ENCODE measurements at regions not wholly inside any gene's neighbourhood (a gene's known extent, or its start where the extent isn't known, plus 50 kb on each side); places are given as distances from the start of the nearest gene placed in this dataset.

- no peak overlapping the region for H3K4me3 Mint-ChIP-seq (ENCODE audit: low read depth)
- H3K4me1 Mint-ChIP-seq (ENCODE audit: low read depth) = no peaks in the 10 kb centered on the region
- H3K9me3 Mint-ChIP-seq (ENCODE audit: low read depth) = peaks cover 3% of the 10 kb centered on the region
- no peak for DNase-seq (ENCODE audit: low spot score, unreplicated experiment)
- no peak for TF ChIP-seq CTCF (IDR thresholded peaks at IDR 0.05; ENCODE audit: unreplicated experiment)
- no peaks in the 10 kb centered on the region for H3K27me3 Mint-ChIP-seq
- no peaks in the 10 kb centered on the region for H3K36me3 Mint-ChIP-seq (ENCODE audit: insufficient read depth)
- no peak overlapping the region for H3K27ac Mint-ChIP-seq
Observed at GRCh38 chr12:87513536-87514280, 515.5 kb downstream of the C12orf50 start.

- Mint-ChIP-seq H3K9me3 (ENCODE audit: low read depth) (peaks cover 7% of the 10 kb centered on the region), H3K4me1 (ENCODE audit: low read depth) (no peaks in the 10 kb centered on the region), H3K36me3 (ENCODE audit: insufficient read depth) (peaks cover 2% of the 10 kb centered on the region), H3K27me3 (no peaks in the 10 kb centered on the region), H3K27ac (no peak overlapping the region), H3K4me3 (ENCODE audit: low read depth) (no peak overlapping the region)
- no peak for TF ChIP-seq CTCF (IDR thresholded peaks at IDR 0.05; ENCODE audit: unreplicated experiment)
- DNase-seq (ENCODE audit: low spot score, unreplicated experiment) = no peak
Observed at GRCh38 chr12:87511371-87511770, 517.8 kb downstream of the C12orf50 start.

GRCh38 chr12:87509237-87509820, 519.9 kb downstream of the C12orf50 start:
- H3K4me1 Mint-ChIP-seq (ENCODE audit: low read depth) = no peaks in the 10 kb centered on the region
- peaks cover 2% of the 10 kb centered on the region for H3K36me3 Mint-ChIP-seq (ENCODE audit: insufficient read depth)
- no peak overlapping the region for H3K27ac Mint-ChIP-seq
- H3K4me3 Mint-ChIP-seq (ENCODE audit: low read depth) = no peak overlapping the region
- no peaks in the 10 kb centered on the region for H3K27me3 Mint-ChIP-seq
- peaks cover 4% of the 10 kb centered on the region for H3K9me3 Mint-ChIP-seq (ENCODE audit: low read depth)
- no peak for TF ChIP-seq CTCF (IDR thresholded peaks at IDR 0.05; ENCODE audit: unreplicated experiment)
- no peak for DNase-seq (ENCODE audit: low spot score, unreplicated experiment)

- no peak overlapping the region for H3K27ac Mint-ChIP-seq
- TF ChIP-seq CTCF (IDR thresholded peaks at IDR 0.05; ENCODE audit: unreplicated experiment) = no peak
- no peak for DNase-seq (ENCODE audit: low spot score, unreplicated experiment)
- H3K9me3 Mint-ChIP-seq (ENCODE audit: low read depth) = peaks cover 3% of the 10 kb centered on the region
- H3K4me3 Mint-ChIP-seq (ENCODE audit: low read depth) = no peak overlapping the region
- H3K36me3 Mint-ChIP-seq (ENCODE audit: insufficient read depth) = no peaks in the 10 kb centered on the region
- no peaks in the 10 kb centered on the region for H3K27me3 Mint-ChIP-seq
- H3K4me1 Mint-ChIP-seq (ENCODE audit: low read depth) = no peaks in the 10 kb centered on the region
Observed at GRCh38 chr12:87491598-87491997, 537.6 kb downstream of the C12orf50 start.

GRCh38 chr12:87491089-87491488, 538.1 kb downstream of the C12orf50 start:
- H3K36me3 Mint-ChIP-seq (ENCODE audit: insufficient read depth) = no peaks in the 10 kb centered on the region
- no peak for DNase-seq (ENCODE audit: low spot score, unreplicated experiment)
- no peaks in the 10 kb centered on the region for H3K4me1 Mint-ChIP-seq (ENCODE audit: low read depth)
- TF ChIP-seq CTCF (IDR thresholded peaks at IDR 0.05; ENCODE audit: unreplicated experiment) = no peak
- H3K27me3 Mint-ChIP-seq = no peaks in the 10 kb centered on the region
- no peak overlapping the region for H3K4me3 Mint-ChIP-seq (ENCODE audit: low read depth)
- H3K9me3 Mint-ChIP-seq (ENCODE audit: low read depth) = peaks cover 3% of the 10 kb centered on the region
- H3K27ac Mint-ChIP-seq = no peak overlapping the region
